Left kidney (tissue), 1 donor: ENCODE measurements at regions not wholly inside any gene's neighbourhood (a gene's known extent, or its start where the extent isn't known, plus 50 kb on each side); places are given as distances from the start of the nearest gene placed in this dataset.
"Not testable (repeated sequence)": the region's sequence is repeated elsewhere in the genome, so short reads cannot be mapped to it uniquely, and the experiment has no call there.

Experiments
- DNase-seq: peaks from one replicate; pipeline ENCODE4 v3.0.0-alpha.2; 2013

DNA sequence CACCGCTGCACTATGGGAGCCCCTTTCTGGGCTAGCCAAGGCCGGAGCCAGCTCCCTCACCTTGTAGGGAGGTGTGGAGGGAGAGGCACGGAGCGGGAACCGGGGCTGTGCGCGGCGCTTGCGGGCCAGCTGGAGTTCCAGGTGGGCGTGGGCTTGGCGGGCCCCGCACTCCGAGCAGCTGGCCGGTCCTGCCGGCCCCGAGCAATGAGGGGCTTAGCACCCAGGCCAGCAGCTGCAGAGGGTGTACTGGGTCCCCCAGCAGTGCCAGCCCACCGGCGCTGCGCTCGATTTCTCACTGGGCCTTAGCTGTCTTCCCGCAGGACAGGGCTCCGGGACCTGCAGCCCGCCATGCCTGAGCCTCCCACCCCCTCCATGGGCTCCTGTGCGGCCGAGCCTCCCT is 53.3 kb upstream of the NID2 start:
- not testable (repeated sequence) for DNase-seq

DNA sequence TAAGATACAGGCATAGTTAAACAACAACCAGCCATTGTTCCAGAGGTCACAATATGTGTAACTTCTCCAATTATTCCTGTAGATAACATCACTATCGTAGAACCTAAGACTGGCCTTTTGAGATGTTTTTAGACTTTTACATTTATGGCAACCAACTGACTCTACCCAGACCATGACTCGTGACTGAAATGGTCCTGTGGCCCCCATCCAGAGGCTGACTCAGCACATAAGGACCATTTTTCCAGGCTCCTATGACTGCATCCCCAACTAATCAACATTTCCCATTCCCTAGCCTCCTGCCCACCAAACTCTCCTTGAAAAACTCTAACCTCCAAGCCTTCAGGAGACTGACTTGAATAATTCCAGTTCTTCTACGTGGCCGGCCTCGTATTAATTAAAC is 52.6 kb upstream of the NID2 start:
- DNase-seq: no peak

DNA sequence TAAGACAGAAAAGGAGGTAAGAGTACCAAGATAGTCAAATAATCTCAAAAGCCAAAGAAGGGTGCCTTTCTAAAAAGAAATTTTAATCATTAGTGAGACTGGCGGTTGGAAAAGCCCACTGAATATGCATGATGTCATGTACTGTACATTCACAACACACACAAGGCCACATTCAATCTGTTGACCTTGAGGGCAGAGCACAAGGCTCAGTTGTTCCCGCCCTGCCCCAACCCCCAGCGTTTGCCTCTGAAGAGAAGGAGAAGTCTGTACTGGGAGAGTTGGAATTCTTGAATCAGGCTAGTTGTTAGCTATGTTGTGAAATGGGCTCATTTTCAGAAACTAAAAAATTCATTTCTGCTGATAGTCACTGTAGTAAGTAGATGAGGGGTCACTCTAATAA is 50.2 kb upstream of the NID2 start:
- DNase-seq: no peak
